Left lung (tissue), 4 donors: ENCODE measurements at regions not wholly inside any gene's neighbourhood (a gene's known extent, or its start where the extent isn't known, plus 50 kb on each side); places are given as distances from the start of the nearest gene placed in this dataset.

ENCODE experiments used
- ATAC-seq: fragments of 200-7000 bp; cut with Tn5 transposase; one replicate; pipeline ENCODE4 v1.9.1; 2020; ENCODE audit warnings: moderate library complexity
- DNase-seq, 4 donors: peaks; one replicate each; pipeline ENCODE4 v3.0.0-alpha.2; 2013 to 2020
- H3K27ac ChIP-seq, 2 donors: fragments of 200-600 bp; sonication (generic) in 1 of 2; one replicate each; pipeline versions ENCODE4 v1.5.0 to v1.8.0; 2020 to 2021
- H3K27me3 ChIP-seq, 2 donors: fragments of 200-600 bp; sonication (generic) in 1 of 2; one replicate each; pipeline versions ENCODE4 v1.5.0 to v1.8.0; 2020 to 2021
- H3K36me3 ChIP-seq, 2 donors: fragments of 200-600 bp; sonication (generic) in 1 of 2; one replicate each; pipeline versions ENCODE4 v1.5.0 to v1.8.0; 2020 to 2021
- H3K4me1 ChIP-seq, 2 donors: fragments of 200-600 bp; one replicate each; pipeline ENCODE4 v1.8.0; 2021
- H3K4me3 ChIP-seq, 2 donors: fragments of 200-600 bp; sonication (generic) in 1 of 2; one replicate each; pipeline versions ENCODE4 v1.5.0 to v1.8.0; 2020 to 2021; ENCODE audit warnings: mild to moderate bottlenecking in 1 of 2
- H3K9me3 ChIP-seq, 2 donors: fragments of 200-600 bp; sonication (generic) in 1 of 2; one replicate each; pipeline versions ENCODE4 v1.5.0 to v1.8.0; 2020 to 2021
- intact Hi-C, 2 donors: fragments of 100-400 bp; cut with DNase I; formaldehyde crosslinking; loops; one replicate each; pipeline versions ENCODE4 v1.11.2 to v1.14.2; 2022
- TF ChIP-seq, protein P1 (sequence below), 2 donors: fragments of 200-600 bp; sonication (generic) in 1 of 2; IDR thresholded peaks; one replicate each; pipeline versions ENCODE4 v1.5.0 to v1.8.0; 2021; ENCODE audit warnings: antibody characterized with exemption in 2 of 2
- donor health status: DM: no; HTN: yes; CAD: no.
- donor health status: DM: no; HTN: no; CAD: no.

DNA sequence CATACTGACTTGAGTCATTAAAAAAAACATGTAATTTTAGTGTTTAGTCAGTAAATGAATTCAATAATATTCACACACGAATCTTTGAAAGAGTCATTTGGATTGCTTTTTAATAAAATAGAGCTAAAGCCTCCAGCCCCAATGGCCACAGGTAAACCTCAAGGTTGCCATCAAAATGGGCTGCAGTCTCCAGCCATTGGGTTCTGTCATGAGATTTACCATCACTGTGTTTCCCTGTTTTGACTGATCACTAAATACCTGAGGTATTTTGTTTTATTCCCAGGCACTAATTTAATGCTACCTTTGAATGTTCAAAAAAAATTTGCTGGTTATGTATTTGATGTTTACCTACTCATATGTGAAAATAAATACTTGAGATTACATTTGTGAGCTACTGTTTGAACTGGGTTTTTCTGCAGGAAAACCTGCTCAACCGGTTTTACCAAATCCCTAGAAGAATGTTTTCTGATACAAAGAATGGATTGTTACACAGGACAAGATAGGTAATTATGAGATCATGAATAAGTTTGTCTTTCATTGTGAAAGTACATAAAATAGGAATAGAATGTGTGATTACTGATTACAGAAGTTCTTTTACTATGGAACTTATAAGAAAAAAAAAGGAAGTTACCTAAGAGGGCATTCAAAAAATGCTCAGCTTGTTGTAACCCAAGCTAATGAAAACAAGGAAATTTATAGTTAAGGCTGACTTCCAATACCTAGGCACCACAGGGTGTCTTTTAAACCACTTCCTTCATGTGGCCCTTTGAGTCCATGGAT, 391.3 kb downstream of the EFNB2 start:
- Histone ChIP-seq H3K4me3 (no peak overlapping the region), H3K4me1 (no peaks in the 10 kb centered on the region), H3K27ac (no peak overlapping the region), H3K27me3 (no peaks in the 10 kb centered on the region), H3K9me3 (no peaks in the 10 kb centered on the region), H3K36me3 (no peaks in the 10 kb centered on the region)
- TF ChIP-seq, protein P1, sequence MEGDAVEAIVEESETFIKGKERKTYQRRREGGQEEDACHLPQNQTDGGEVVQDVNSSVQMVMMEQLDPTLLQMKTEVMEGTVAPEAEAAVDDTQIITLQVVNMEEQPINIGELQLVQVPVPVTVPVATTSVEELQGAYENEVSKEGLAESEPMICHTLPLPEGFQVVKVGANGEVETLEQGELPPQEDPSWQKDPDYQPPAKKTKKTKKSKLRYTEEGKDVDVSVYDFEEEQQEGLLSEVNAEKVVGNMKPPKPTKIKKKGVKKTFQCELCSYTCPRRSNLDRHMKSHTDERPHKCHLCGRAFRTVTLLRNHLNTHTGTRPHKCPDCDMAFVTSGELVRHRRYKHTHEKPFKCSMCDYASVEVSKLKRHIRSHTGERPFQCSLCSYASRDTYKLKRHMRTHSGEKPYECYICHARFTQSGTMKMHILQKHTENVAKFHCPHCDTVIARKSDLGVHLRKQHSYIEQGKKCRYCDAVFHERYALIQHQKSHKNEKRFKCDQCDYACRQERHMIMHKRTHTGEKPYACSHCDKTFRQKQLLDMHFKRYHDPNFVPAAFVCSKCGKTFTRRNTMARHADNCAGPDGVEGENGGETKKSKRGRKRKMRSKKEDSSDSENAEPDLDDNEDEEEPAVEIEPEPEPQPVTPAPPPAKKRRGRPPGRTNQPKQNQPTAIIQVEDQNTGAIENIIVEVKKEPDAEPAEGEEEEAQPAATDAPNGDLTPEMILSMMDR (IDR thresholded peaks at IDR 0.05), result no peak
- DNase-seq, result peak in 1 of 4 donors; percentile 65
- intact Hi-C loops, result no loop called here
- ATAC-seq, result peak; percentile 43

DNA sequence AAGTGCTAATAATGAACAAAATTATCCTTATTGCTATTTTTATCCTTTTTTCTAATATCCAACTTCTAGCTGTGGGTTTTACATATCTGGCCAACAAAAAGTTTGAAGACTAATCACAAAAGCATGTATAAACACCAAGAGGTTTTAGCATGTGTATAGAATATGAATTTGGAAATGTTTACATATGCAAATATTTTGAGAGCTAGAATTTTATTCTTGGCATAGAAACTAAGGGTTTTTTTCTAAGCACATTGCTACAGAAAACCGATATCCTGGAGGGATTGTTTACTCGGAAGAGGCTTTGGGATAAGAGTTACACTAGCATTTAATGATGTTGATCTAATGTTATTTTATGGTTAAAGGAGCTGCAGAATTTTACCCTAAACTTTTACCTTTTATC, 392.1 kb downstream of the EFNB2 start:
- H3K4me1 ChIP-seq, result no peaks in the 10 kb centered on the region
- TF ChIP-seq, protein P1 (IDR thresholded peaks at IDR 0.05), result no peak
- no peak overlapping the region for H3K27ac ChIP-seq
- peak in 1 of 4 donors; percentile 20 for DNase-seq
- intact Hi-C loops, result no loop called here
- no peak for ATAC-seq
- no peaks in the 10 kb centered on the region for H3K36me3 ChIP-seq
- no peaks in the 10 kb centered on the region for H3K27me3 ChIP-seq
- no peaks in the 10 kb centered on the region for H3K9me3 ChIP-seq
- no peak overlapping the region for H3K4me3 ChIP-seq

DNA sequence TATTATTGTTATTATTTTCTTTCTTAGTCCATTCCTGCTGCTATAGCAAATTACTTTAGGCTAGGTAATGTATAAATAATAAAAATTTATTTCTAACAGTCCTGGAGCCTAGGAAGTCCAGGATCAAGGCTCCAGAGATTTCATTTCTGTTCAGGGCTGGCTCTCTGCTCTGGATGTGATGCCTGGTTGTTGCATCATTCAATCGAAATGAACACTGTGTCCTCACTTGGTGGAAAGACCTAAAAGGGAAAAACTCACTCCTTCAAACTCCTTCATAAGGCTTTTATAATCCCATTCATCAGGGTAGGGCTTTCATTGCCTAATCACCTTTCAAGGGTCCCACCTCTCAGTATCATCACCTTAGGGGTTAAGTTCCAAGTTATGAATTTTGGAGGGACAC, 395.0 kb downstream of the EFNB2 start:
- TF ChIP-seq, protein P1 (IDR thresholded peaks at IDR 0.05), result no peak

DNA sequence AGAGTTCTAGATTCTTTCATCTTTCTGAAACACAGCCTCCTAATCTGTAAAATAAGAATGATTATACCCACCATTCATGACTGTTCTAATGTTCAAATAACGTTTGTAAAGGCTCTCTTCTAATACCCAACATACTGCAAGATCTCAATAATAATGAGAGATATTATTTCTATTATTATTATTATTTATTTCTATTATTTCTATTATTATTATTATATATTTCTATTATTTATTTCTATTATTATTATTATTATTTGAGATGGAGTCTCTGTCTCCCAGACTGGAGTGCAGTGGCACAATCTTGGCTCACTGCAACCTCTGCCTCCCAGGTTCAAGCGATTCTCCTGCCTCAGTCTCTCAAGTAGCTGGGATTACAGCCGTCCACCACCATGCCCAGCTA, 395.5 kb downstream of the EFNB2 start:
- ATAC-seq (no peak), DNase-seq (no peak)
- intact Hi-C loops, result no loop called here
- H3K27ac ChIP-seq, result no peak overlapping the region
- no peaks in the 10 kb centered on the region for H3K4me1 ChIP-seq
- H3K9me3 ChIP-seq, result no peaks in the 10 kb centered on the region
- H3K4me3 ChIP-seq, result no peak overlapping the region
- TF ChIP-seq, protein P1 (IDR thresholded peaks at IDR 0.05), result no peak
- H3K36me3 ChIP-seq, result no peaks in the 10 kb centered on the region
- H3K27me3 ChIP-seq, result no peaks in the 10 kb centered on the region

More for the DNA sequence above, 395.0 kb downstream of the EFNB2 start:
- no peak for ATAC-seq
- intact Hi-C loops, result no loop called here
- Histone ChIP-seq H3K27ac (no peak overlapping the region), H3K4me3 (no peak overlapping the region), H3K27me3 (no peaks in the 10 kb centered on the region), H3K4me1 (no peaks in the 10 kb centered on the region), H3K36me3 (no peaks in the 10 kb centered on the region), H3K9me3 (no peaks in the 10 kb centered on the region)
- no peak for DNase-seq

DNA sequence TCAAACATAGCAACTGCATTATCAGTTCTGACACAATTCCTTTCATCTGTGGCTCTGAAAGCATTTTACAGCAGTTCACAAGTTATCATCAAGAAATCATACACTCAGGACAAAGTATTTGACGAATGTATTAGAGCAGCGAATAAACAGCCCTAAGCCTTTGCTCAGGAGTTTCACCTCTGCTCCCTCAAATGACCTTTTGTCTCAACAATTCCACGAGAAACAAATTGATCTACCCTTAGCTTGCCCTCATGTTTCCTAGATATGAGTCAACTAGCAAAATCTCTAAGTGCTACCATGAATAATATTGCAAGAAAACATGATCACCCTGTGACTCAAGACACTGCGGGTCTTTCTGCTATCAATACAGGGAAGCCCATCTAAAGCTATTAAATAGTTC, 396.1 kb downstream of the EFNB2 start:
- no peak for ATAC-seq
- no peaks in the 10 kb centered on the region for H3K36me3 ChIP-seq
- DNase-seq, result no peak
- no peaks in the 10 kb centered on the region for H3K4me1 ChIP-seq
- no peak overlapping the region for H3K4me3 ChIP-seq
- H3K9me3 ChIP-seq, result no peaks in the 10 kb centered on the region
- H3K27ac ChIP-seq, result no peak overlapping the region
- TF ChIP-seq, protein P1 (IDR thresholded peaks at IDR 0.05), result no peak
- no peaks in the 10 kb centered on the region for H3K27me3 ChIP-seq
- intact Hi-C loops, result no loop called here
